Effector memory CD4-positive, alpha-beta T cell (primary cell): ENCODE measurements at regions not wholly inside any gene's neighbourhood (a gene's known extent, or its start where the extent isn't known, plus 50 kb on each side); places are given as distances from the start of the nearest gene placed in this dataset.

Experiments used
- DNase-seq, 3 donors: peaks; one replicate each; pipeline ENCODE4 v3.0.0-alpha.2; 2020
- H3K27ac ChIP-seq: 2 replicates; pipeline ENCODE4 v1.7.0; 2013; ENCODE audit warnings: mild to moderate bottlenecking, low read length, moderate library complexity; ENCODE audit not compliant: insufficient read depth, poor library complexity, severe bottlenecking
- H3K27me3 ChIP-seq: replicated peaks from 2 replicates; pipeline ENCODE4 v1.7.0; 2013; ENCODE audit warnings: mild to moderate bottlenecking, low read length; ENCODE audit not compliant: insufficient read depth, control insufficient read depth, poor library complexity, severe bottlenecking
- H3K36me3 ChIP-seq: 2 replicates; pipeline ENCODE4 v1.7.0; 2013; ENCODE audit warnings: mild to moderate bottlenecking, low read length, moderate library complexity; ENCODE audit not compliant: control insufficient read depth, insufficient read depth
- H3K4me1 ChIP-seq: 2 replicates; pipeline ENCODE4 v1.7.0; 2013; ENCODE audit warnings: low read length, mild to moderate bottlenecking; ENCODE audit not compliant: control insufficient read depth, insufficient read depth, poor library complexity, severe bottlenecking
- H3K4me3 ChIP-seq: 2 replicates; pipeline ENCODE4 v1.7.0; 2013; ENCODE audit warnings: low read length, low read depth, mild to moderate bottlenecking; ENCODE audit not compliant: insufficient read depth, poor library complexity, severe bottlenecking
- H3K9me3 ChIP-seq: 2 replicates; pipeline ENCODE4 v1.7.0; 2013; ENCODE audit warnings: mild to moderate bottlenecking, low read length, moderate library complexity; ENCODE audit not compliant: control insufficient read depth

- Histone ChIP-seq H3K4me3 (peak overlapping the region; percentile 39), H3K27ac (no peak overlapping the region), H3K9me3 (no peaks in the 10 kb centered on the region), H3K4me1 (no peaks in the 10 kb centered on the region), H3K36me3 (no peaks in the 10 kb centered on the region), H3K27me3 (no peaks in the 10 kb centered on the region)
- no peak for DNase-seq
Measured at GRCh38 chrX:13937370-13938050, 92.2 kb downstream of the GEMIN8 start.

- H3K9me3 ChIP-seq, result no peaks in the 10 kb centered on the region
- DNase-seq, result no peak
- H3K36me3 ChIP-seq, result no peaks in the 10 kb centered on the region
- H3K4me1 ChIP-seq, result no peaks in the 10 kb centered on the region
- no peak overlapping the region for H3K4me3 ChIP-seq
- no peak overlapping the region for H3K27ac ChIP-seq
- H3K27me3 ChIP-seq, result no peaks in the 10 kb centered on the region
Measured at GRCh38 chrX:13936521-13937225, 93.0 kb downstream of the GEMIN8 start.

- no peak overlapping the region for H3K27ac ChIP-seq
- no peak overlapping the region for H3K4me3 ChIP-seq
- no peaks in the 10 kb centered on the region for H3K4me1 ChIP-seq
- DNase-seq, result no peak
- H3K27me3 ChIP-seq, result no peaks in the 10 kb centered on the region
- no peaks in the 10 kb centered on the region for H3K36me3 ChIP-seq
- no peaks in the 10 kb centered on the region for H3K9me3 ChIP-seq
Measured at GRCh38 chrX:13934731-13935130, 95.0 kb downstream of the GEMIN8 start.

- Histone ChIP-seq H3K27me3 (no peaks in the 10 kb centered on the region), H3K36me3 (no peaks in the 10 kb centered on the region), H3K4me1 (no peaks in the 10 kb centered on the region), H3K9me3 (no peaks in the 10 kb centered on the region), H3K4me3 (no peak overlapping the region), H3K27ac (no peak overlapping the region)
- DNase-seq, result no peak
Measured at GRCh38 chrX:13933851-13934250, 95.8 kb downstream of the GEMIN8 start.

GRCh38 chrX:13933352-13933751 lies 96.3 kb downstream of the GEMIN8 start:
- no peak overlapping the region for H3K27ac ChIP-seq
- no peaks in the 10 kb centered on the region for H3K36me3 ChIP-seq
- H3K4me1 ChIP-seq, result no peaks in the 10 kb centered on the region
- no peaks in the 10 kb centered on the region for H3K9me3 ChIP-seq
- no peak overlapping the region for H3K4me3 ChIP-seq
- H3K27me3 ChIP-seq, result no peaks in the 10 kb centered on the region
- DNase-seq, result no peak

- no peaks in the 10 kb centered on the region for H3K36me3 ChIP-seq
- H3K27ac ChIP-seq, result no peak overlapping the region
- no peak for DNase-seq
- H3K4me1 ChIP-seq, result no peaks in the 10 kb centered on the region
- H3K9me3 ChIP-seq, result no peaks in the 10 kb centered on the region
- no peak overlapping the region for H3K4me3 ChIP-seq
- H3K27me3 ChIP-seq, result no peaks in the 10 kb centered on the region
Measured at GRCh38 chrX:13932416-13932815, 97.3 kb downstream of the GEMIN8 start.

GRCh38 chrX:13927175-13927574 lies 102.5 kb downstream of the GEMIN8 start:
- no peaks in the 10 kb centered on the region for H3K4me1 ChIP-seq
- no peak overlapping the region for H3K27ac ChIP-seq
- no peaks in the 10 kb centered on the region for H3K9me3 ChIP-seq
- no peak overlapping the region for H3K4me3 ChIP-seq
- H3K27me3 ChIP-seq, result no peaks in the 10 kb centered on the region
- DNase-seq, result no peak
- no peaks in the 10 kb centered on the region for H3K36me3 ChIP-seq

GRCh38 chrX:13923845-13924244 lies 105.8 kb downstream of the GEMIN8 start:
- Histone ChIP-seq H3K27ac (no peak overlapping the region), H3K4me1 (no peaks in the 10 kb centered on the region), H3K36me3 (no peaks in the 10 kb centered on the region), H3K27me3 (no peaks in the 10 kb centered on the region), H3K9me3 (no peaks in the 10 kb centered on the region), H3K4me3 (no peak overlapping the region)
- DNase-seq, result no peak

- no peaks in the 10 kb centered on the region for H3K36me3 ChIP-seq
- DNase-seq, result no peak
- H3K9me3 ChIP-seq, result no peaks in the 10 kb centered on the region
- H3K4me1 ChIP-seq, result no peaks in the 10 kb centered on the region
- H3K4me3 ChIP-seq, result no peak overlapping the region
- H3K27ac ChIP-seq, result no peak overlapping the region
- H3K27me3 ChIP-seq, result no peaks in the 10 kb centered on the region
Measured at GRCh38 chrX:13923289-13923688, 106.4 kb upstream of the GPM6B start.

- Histone ChIP-seq H3K4me1 (no peaks in the 10 kb centered on the region), H3K4me3 (no peak overlapping the region), H3K27me3 (no peaks in the 10 kb centered on the region), H3K9me3 (no peaks in the 10 kb centered on the region), H3K27ac (no peak overlapping the region), H3K36me3 (no peaks in the 10 kb centered on the region)
- DNase-seq, result no peak
Measured at GRCh38 chrX:13917507-13917906, 100.6 kb upstream of the GPM6B start.
